Peyer's patch (tissue), 4 donors: ENCODE measurements at regions not wholly inside any gene's neighbourhood (a gene's known extent, or its start where the extent isn't known, plus 50 kb on each side); places are given as distances from the start of the nearest gene placed in this dataset.
"Not testable (repeated sequence)": the region's sequence is repeated elsewhere in the genome, so short reads cannot be mapped to it uniquely, and the experiment has no call there.

ENCODE experiments used
- CTCF ChIP-seq, 6 experiments: fragments of 450-650 bp in 4 of 6; fragments of 200-600 bp in 2 of 6; sonication (generic) in 1 of 6; IDR thresholded peaks; one replicate each; pipeline ENCODE4 v1.5.1; 2017 to 2019; ENCODE audit warnings: antibody characterized with exemption in 6 of 6, mild to moderate bottlenecking in 3 of 6, moderate library complexity in 1 of 6
- POLR2A ChIP-seq, 2 donors: fragments of 450-650 bp; IDR thresholded peaks; one replicate each; pipeline ENCODE4 v1.5.1; 2017; ENCODE audit warnings: antibody characterized with exemption in 2 of 2, mild to moderate bottlenecking in 2 of 2, moderate library complexity in 2 of 2

GRCh38 chr4:134622626-134623575 is 421.3 kb upstream of the PABPC4L start:
- TF ChIP-seq POLR2A, CTCF (IDR thresholded peaks at IDR 0.05): not testable (repeated sequence)
